HepG2 (cell line): ENCODE measurements at regions not wholly inside any gene's neighbourhood (a gene's known extent, or its start where the extent isn't known, plus 50 kb on each side); places are given as distances from the start of the nearest gene placed in this dataset.

ENCODE experiments used
- FOXM1 ChIP-seq: sonication (generic); formaldehyde crosslinking; IDR thresholded peaks from 2 replicates; pipeline ENCODE4 v1.5.0; 2020; ENCODE audit warnings: missing genetic modification reagents
- MIXL1 ChIP-seq: IDR thresholded peaks from 2 replicates; pipeline ENCODE4 v1.6.1; 2016
- ZNF496 ChIP-seq: sonication (generic); formaldehyde crosslinking; IDR thresholded peaks from 2 replicates; pipeline ENCODE4 v1.8.1; 2023; ENCODE audit warnings: mild to moderate bottlenecking, moderate library complexity, missing genetic modification reagents; ENCODE audit not compliant: insufficient replicate concordance
- TF ChIP-seq, protein P1 (sequence below): sonication (generic); formaldehyde crosslinking; IDR thresholded peaks from 2 replicates; pipeline ENCODE4 v1.5.0; 2020; ENCODE audit warnings: mild to moderate bottlenecking, missing genetic modification reagents, moderate library complexity

DNA sequence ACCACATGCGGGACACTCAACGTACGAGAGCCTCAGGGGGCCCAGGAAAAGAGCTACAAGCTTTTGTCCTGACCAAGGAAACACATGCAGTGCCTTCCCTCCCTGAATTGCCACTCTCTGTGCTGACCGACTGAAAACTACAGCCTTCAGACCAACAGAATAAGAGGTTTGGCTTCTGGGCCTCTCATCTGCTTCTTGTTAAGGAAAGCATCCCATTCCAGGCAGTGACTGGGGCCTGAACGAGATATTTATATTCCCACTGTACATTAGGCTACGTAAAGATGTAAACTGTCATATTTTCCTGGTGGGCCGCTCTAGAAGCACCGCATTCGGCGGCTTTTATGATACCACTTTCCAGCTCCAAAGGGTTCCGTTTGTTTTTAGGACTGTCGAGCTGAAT lies 208.9 kb upstream of the TPM1 start:
- TF ChIP-seq MIXL1 (CRISPR knock-in tag) (no peak), ZNF496 (CRISPR knock-in tag) (no peak), FOXM1 (CRISPR knock-in tag) (no peak)
- TF ChIP-seq, protein P1, sequence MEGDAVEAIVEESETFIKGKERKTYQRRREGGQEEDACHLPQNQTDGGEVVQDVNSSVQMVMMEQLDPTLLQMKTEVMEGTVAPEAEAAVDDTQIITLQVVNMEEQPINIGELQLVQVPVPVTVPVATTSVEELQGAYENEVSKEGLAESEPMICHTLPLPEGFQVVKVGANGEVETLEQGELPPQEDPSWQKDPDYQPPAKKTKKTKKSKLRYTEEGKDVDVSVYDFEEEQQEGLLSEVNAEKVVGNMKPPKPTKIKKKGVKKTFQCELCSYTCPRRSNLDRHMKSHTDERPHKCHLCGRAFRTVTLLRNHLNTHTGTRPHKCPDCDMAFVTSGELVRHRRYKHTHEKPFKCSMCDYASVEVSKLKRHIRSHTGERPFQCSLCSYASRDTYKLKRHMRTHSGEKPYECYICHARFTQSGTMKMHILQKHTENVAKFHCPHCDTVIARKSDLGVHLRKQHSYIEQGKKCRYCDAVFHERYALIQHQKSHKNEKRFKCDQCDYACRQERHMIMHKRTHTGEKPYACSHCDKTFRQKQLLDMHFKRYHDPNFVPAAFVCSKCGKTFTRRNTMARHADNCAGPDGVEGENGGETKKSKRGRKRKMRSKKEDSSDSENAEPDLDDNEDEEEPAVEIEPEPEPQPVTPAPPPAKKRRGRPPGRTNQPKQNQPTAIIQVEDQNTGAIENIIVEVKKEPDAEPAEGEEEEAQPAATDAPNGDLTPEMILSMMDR (CRISPR knock-in tag), result no peak
